Panc1 (cell line): ENCODE measurements at regions not wholly inside any gene's neighbourhood (a gene's known extent, or its start where the extent isn't known, plus 50 kb on each side); places are given as distances from the start of the nearest gene placed in this dataset.

Experiments used
- CTCF ChIP-seq: fragments of 450-650 bp; IDR thresholded peaks from 2 replicates; pipeline ENCODE4 v1.5.1; 2017; ENCODE audit warnings: mild to moderate bottlenecking
- POLR2AphosphoS5 ChIP-seq: IDR thresholded peaks from 2 replicates; pipeline ENCODE4 v1.6.1; 2012; ENCODE audit warnings: mild to moderate bottlenecking, low read depth, low read length, moderate library complexity
- TCF7L2 ChIP-seq: IDR thresholded peaks from 2 replicates; pipeline ENCODE4 v1.6.1; 2011; ENCODE audit warnings: mild to moderate bottlenecking, low read depth, low read length, inconsistent platforms

- TF ChIP-seq TCF7L2: no peak
- no peak for TF ChIP-seq POLR2AphosphoS5
- TF ChIP-seq CTCF: no peak
Observed at GRCh38 chr4:16448241-16448840, 222.1 kb upstream of the TAPT1 start.
